K562 (cell line): ENCODE measurements at regions not wholly inside any gene's neighbourhood (a gene's known extent, or its start where the extent isn't known, plus 50 kb on each side); places are given as distances from the start of the nearest gene placed in this dataset.

ENCODE experiments used
- ATAC-seq: fragments of 200-7000 bp; cut with Tn5 transposase; 3 replicates; pipeline ENCODE4 v1.9.1; 2020; ENCODE audit warnings: moderate library complexity
- BruUV-seq: library from RNA; stranded (reverse); fragments of 400-500 nt; replicated peaks from 2 replicates; lab custom pipeline; 2021; lab: Mats Ljungman, UMichigan
- CTCF ChIA-PET: fragments of 300-600 bp; formaldehyde crosslinking; extraction: SDS; loops from one replicate; lab custom pipeline; 2021; ENCODE audit warnings: low intra/inter-chr PET ratio; lab: Yijun Ruan, JAX
- POLR2A ChIA-PET: fragments of 300-600, 350-650 bp; sonication (Branson Sonifier 250); formaldehyde crosslinking; extraction: SDS; loops from one replicate; lab custom pipeline; 2021; ENCODE audit warnings: antibody characterized with exemption, inconsistent platforms; lab: Yijun Ruan, JAX
- DNase-seq, 4 experiments: peaks; one replicate each; pipeline versions ENCODE4 v3.0.0 to v3.0.0-alpha.2; 2011 to 2018; ENCODE audit warnings: low spot score in 3 of 4, mixed read lengths in 3 of 4; ENCODE audit errors: extremely low read depth in 1 of 4
- FAIRE-seq: peaks from 2 replicates; lab custom pipeline; 2011; peaks lifted over from hg19 to GRCh38; lab: Jason Lieb, UNC
- H2AFZ ChIP-seq: 2 replicates; pipeline ENCODE4 v1.6.0; 2011; ENCODE audit warnings: low read depth, low read length, control low read depth, inconsistent platforms
- H3K27ac ChIP-seq: fragments of 200-600 bp; 3 replicates; pipeline ENCODE4 v1.8.0; 2011; ENCODE audit warnings: low read depth, mild to moderate bottlenecking, control low read depth, inconsistent platforms, low read length, moderate library complexity, mixed read lengths; ENCODE audit errors: extremely low read depth
- H3K27me3 ChIP-seq, 2 experiments: fragments of 300-600 bp in 1 of 2; 2 replicates in 1 of 2; 3 replicates in 1 of 2; pipeline versions ENCODE4 v1.6.0 to v1.8.0; 2011; ENCODE audit warnings: inconsistent platforms in 2 of 2, low read length in 2 of 2, mild to moderate bottlenecking in 1 of 2, mixed read lengths in 1 of 2, moderate library complexity in 1 of 2; ENCODE audit not compliant: control insufficient read depth in 2 of 2, insufficient read depth in 2 of 2
- H3K36me3 ChIP-seq: fragments of 300-600 bp; 3 replicates; pipeline ENCODE4 v1.8.0; 2011; ENCODE audit warnings: mild to moderate bottlenecking, low read length, inconsistent platforms; ENCODE audit not compliant: control insufficient read depth, insufficient read depth
- H3K4me1 ChIP-seq, 2 experiments: fragments of 200-600 bp in 1 of 2; replicated peaks in 1 of 2; 2 replicates in 1 of 2; 3 replicates in 1 of 2; pipeline versions ENCODE4 v1.5.1 to v1.8.0; 2011; ENCODE audit warnings: inconsistent platforms in 2 of 2, low read length in 2 of 2, mild to moderate bottlenecking in 1 of 2, mixed read lengths in 1 of 2, moderate library complexity in 1 of 2; ENCODE audit not compliant: control insufficient read depth in 2 of 2, insufficient read depth in 2 of 2
- H3K4me2 ChIP-seq: 2 replicates; pipeline ENCODE4 v1.6.1; 2011; ENCODE audit warnings: low read length, control low read depth, inconsistent platforms, mixed read lengths; ENCODE audit not compliant: insufficient read depth
- H3K4me3 ChIP-seq: fragments of 200-600 bp; sonication (generic), shearing (Covaris generic); 2 replicates; pipeline ENCODE4 v1.5.1; 2016; ENCODE audit warnings: control low read depth, inconsistent platforms
- H3K79me2 ChIP-seq: fragments of 200-600 bp; 3 replicates; pipeline ENCODE4 v1.8.0; 2011; ENCODE audit warnings: low read length, inconsistent platforms; ENCODE audit not compliant: control insufficient read depth, insufficient read depth
- H3K9ac ChIP-seq, 2 experiments: 2 replicates each; pipeline versions ENCODE4 v1.6.0 to v1.6.1; 2011; ENCODE audit warnings: low read depth in 2 of 2, low read length in 2 of 2, control low read depth in 1 of 2, inconsistent platforms in 1 of 2, mild to moderate bottlenecking in 1 of 2, mixed read lengths in 1 of 2; ENCODE audit not compliant: insufficient read depth in 1 of 2
- H3K9me1 ChIP-seq: one replicate; pipeline ENCODE4 v1.6.0; 2011; ENCODE audit warnings: inconsistent platforms, mild to moderate bottlenecking, low read length, moderate library complexity; ENCODE audit not compliant: control insufficient read depth, insufficient read depth
- H3K9me3 ChIP-seq: replicated peaks from 2 replicates; pipeline ENCODE4 v1.5.1; 2011; ENCODE audit warnings: low read depth, low read length, inconsistent platforms; ENCODE audit not compliant: control insufficient read depth, insufficient read depth
- H4K20me1 ChIP-seq: replicated peaks from 2 replicates; pipeline ENCODE4 v1.6.1; 2011; ENCODE audit warnings: low read length, inconsistent platforms, mixed read lengths; ENCODE audit not compliant: control insufficient read depth, insufficient read depth
- CREM ChIP-seq: IDR thresholded peaks from 2 replicates; pipeline ENCODE4 v1.6.1; 2014; ENCODE audit warnings: antibody characterized with exemption, low read depth
- HCFC1 ChIP-seq: IDR thresholded peaks from 2 replicates; pipeline ENCODE4 v1.6.1; 2012; ENCODE audit warnings: low read depth, low read length, improper control_type of control experiment
- KLF6 ChIP-seq: fragments of 250-450 bp; sonication (Bioruptor Pico); IDR thresholded peaks from 2 replicates; pipeline ENCODE4 v1.4.0; 2020; ENCODE audit warnings: mild to moderate bottlenecking, moderate library complexity, borderline replicate concordance
- SPI1 ChIP-seq: IDR thresholded peaks from 2 replicates; pipeline ENCODE4 v1.6.1; 2011; ENCODE audit warnings: low read depth, low read length, control low read depth, borderline replicate concordance
- TEAD2 ChIP-seq: fragments of 450-650 bp; IDR thresholded peaks from 2 replicates; pipeline ENCODE4 v1.6.1; 2016; ENCODE audit warnings: missing genetic modification characterization, control low read depth, missing compliant biosample characterization
- WGBS: fragments of 100-300 bp; shearing (Covaris generic); methylation state at CpG from one replicate; pipeline ENCODE4 v1.1.6; 2016; ENCODE audit warnings: low coverage, mixed read lengths; ENCODE audit not compliant: insufficient coverage; ENCODE audit errors: missing lambda C conversion rate; 5-methylcytosine and 5-hydroxymethylcytosine counted together
- in situ Hi-C: fragments of 300-500 bp; cut with MboI; formaldehyde crosslinking; loops from 4 replicates; pipeline ENCODE4 v1.15.0; 2018; ENCODE audit warnings: inconsistent platforms, mixed read lengths
- intact Hi-C: fragments of 100-400 bp; cut with micrococcal nuclease; formaldehyde crosslinking; loops from 2 replicates; pipeline ENCODE4 v1.14.2; 2022
- TF ChIP-seq, protein P1 (sequence below): IDR thresholded peaks from 2 replicates; pipeline ENCODE4 v1.6.1; 2012; ENCODE audit warnings: low read depth, low read length, improper control_type of control experiment, borderline replicate concordance

DNA sequence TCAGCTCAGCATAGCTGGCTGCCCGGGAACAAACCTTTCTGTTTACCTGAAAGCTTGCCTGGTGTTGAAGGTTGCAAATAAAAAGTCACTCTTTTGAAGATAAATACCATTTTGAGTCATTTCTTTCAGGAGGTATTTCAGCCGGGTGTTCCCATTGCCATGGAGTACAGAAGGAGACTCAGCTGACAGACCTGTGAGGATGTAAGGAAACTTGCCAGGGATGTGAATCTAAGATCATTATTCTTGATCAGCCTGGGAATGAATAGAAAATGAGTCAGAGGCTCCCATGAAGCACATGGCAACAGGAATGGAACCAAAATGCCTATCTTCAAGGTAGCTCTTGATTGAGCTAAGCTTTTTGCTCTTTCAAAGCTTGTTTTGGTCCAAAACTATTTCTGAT lies 231.2 kb downstream of the CYRIA start (continued):
- TF ChIP-seq, protein P1, sequence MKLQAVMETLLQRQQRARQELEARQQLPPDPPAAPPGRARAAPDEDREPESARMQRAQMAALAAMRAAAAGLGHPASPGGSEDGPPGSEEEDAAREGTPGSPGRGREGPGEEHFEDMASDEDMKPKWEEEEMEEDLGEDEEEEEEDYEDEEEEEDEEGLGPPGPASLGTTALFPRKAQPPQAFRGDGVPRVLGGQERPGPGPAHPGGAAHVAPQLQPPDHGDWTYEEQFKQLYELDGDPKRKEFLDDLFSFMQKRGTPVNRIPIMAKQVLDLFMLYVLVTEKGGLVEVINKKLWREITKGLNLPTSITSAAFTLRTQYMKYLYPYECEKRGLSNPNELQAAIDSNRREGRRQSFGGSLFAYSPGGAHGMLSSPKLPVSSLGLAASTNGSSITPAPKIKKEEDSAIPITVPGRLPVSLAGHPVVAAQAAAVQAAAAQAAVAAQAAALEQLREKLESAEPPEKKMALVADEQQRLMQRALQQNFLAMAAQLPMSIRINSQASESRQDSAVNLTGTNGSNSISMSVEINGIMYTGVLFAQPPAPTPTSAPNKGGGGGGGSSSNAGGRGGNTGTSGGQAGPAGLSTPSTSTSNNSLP, result no peak
- TF ChIP-seq HCFC1 (no peak), TEAD2 (tag) (no peak), CREM (no peak)

- ChIA-PET POLR2A (no interaction called here), CTCF (no interaction called here)
- no TSS peak for BruUV-seq
- no peak overlapping the region for H3K27ac ChIP-seq
- TF ChIP-seq KLF6, result no peak
- TF ChIP-seq SPI1, result 0 out of 2 replicates have a peak, but pooled peaks have one; percentile 35
- H3K36me3 ChIP-seq, result no peaks in the 10 kb centered on the region
- no peak overlapping the region for H3K4me2 ChIP-seq
- peaks cover 0 to 3% of the 10 kb centered on the region in 2 experiments; a peak in 3 of 5 replicates for H3K4me1 ChIP-seq
- intact Hi-C loops (no loop called here), in situ Hi-C loops (no loop called here)
- H4K20me1 ChIP-seq, result no peaks in the 10 kb centered on the region
- no peaks in the 10 kb centered on the region for H3K9me3 ChIP-seq
- H3K9ac ChIP-seq, result no peak overlapping the region
- no peaks in the 10 kb centered on the region for H3K27me3 ChIP-seq
- DNase-seq, result no peak
- no peak for ATAC-seq
- H3K4me3 ChIP-seq, result no peak overlapping the region
- no peak for FAIRE-seq
- H3K9me1 ChIP-seq, result no peaks in the 10 kb centered on the region
- no peaks in the 10 kb centered on the region for H3K79me2 ChIP-seq
- H2AFZ ChIP-seq, result no peak overlapping the region
- WGBS, result 3% methylated on average over 3 of the region's 3 CpGs
Measured at GRCh38 chr2:16430846-16431245, 234.8 kb downstream of the CYRIA start.
